Endothelial cell of umbilical vein (primary cell): ENCODE measurements at regions not wholly inside any gene's neighbourhood (a gene's known extent, or its start where the extent isn't known, plus 50 kb on each side); places are given as distances from the start of the nearest gene placed in this dataset.

Experiments used
- BruUV-seq: library from RNA; stranded (reverse); fragments of 400-500 nt; replicated peaks from 2 replicates; lab custom pipeline; 2021; lab: Mats Ljungman, UMichigan
- CTCF ChIA-PET: fragments of 300-600, 350-600 bp; sonication (Branson Sonifier 250); formaldehyde crosslinking; loops from one replicate; lab custom pipeline; 2021; ENCODE audit warnings: antibody characterized with exemption, inconsistent platforms; lab: Charles Lee
- POLR2A ChIA-PET: fragments of 300-600, 350-600 bp; sonication (Branson Sonifier 250); formaldehyde crosslinking; loops from one replicate; lab custom pipeline; 2021; ENCODE audit warnings: antibody characterized with exemption, inconsistent platforms; lab: Charles Lee
- DNase-seq: peaks from one replicate; pipeline ENCODE4 v3.0.0-alpha.2; 2011; ENCODE audit warnings: low read depth, low spot score
- FAIRE-seq: peaks from 2 replicates; lab custom pipeline; 2011; peaks lifted over from hg19 to GRCh38; lab: Jason Lieb, UNC
- H2AFZ ChIP-seq: 2 replicates; pipeline ENCODE4 v1.6.0; 2012; ENCODE audit warnings: low read depth, low read length, control low read depth, inconsistent platforms
- H3K27ac ChIP-seq: 2 replicates; pipeline ENCODE4 v1.5.1; 2011; ENCODE audit warnings: low read depth, mild to moderate bottlenecking, control low read depth, low read length, moderate library complexity; ENCODE audit not compliant: insufficient read depth
- H3K27me3 ChIP-seq, 2 experiments: 2 replicates each; pipeline versions ENCODE4 v1.6.0 to v1.6.1; 2011; ENCODE audit warnings: low read length in 2 of 2, mixed read lengths in 1 of 2; ENCODE audit not compliant: control insufficient read depth in 2 of 2, insufficient read depth in 2 of 2
- H3K36me3 ChIP-seq, 2 experiments: 2 replicates in 1 of 2; 3 replicates in 1 of 2; pipeline ENCODE4 v1.5.1; 2011; ENCODE audit warnings: low read length in 2 of 2, mild to moderate bottlenecking in 1 of 2, moderate library complexity in 1 of 2; ENCODE audit not compliant: control insufficient read depth in 2 of 2, insufficient read depth in 2 of 2; ENCODE audit errors: extremely low read depth in 1 of 2
- H3K4me1 ChIP-seq: 3 replicates; pipeline ENCODE4 v1.5.1; 2011; ENCODE audit warnings: mild to moderate bottlenecking, low read length; ENCODE audit not compliant: control insufficient read depth, insufficient read depth; ENCODE audit errors: extremely low read depth
- H3K4me2 ChIP-seq: 2 replicates; pipeline ENCODE4 v1.6.1; 2011; ENCODE audit warnings: low read length, control low read depth, mixed read lengths; ENCODE audit not compliant: insufficient read depth
- H3K4me3 ChIP-seq, 3 experiments: fragments of 200-600 bp in 1 of 3; sonication (generic), shearing (Covaris generic) in 1 of 3; replicated peaks in 1 of 3; 2 replicates each; pipeline ENCODE4 v1.5.1; 2011 to 2016; ENCODE audit warnings: control low read depth in 3 of 3, low read length in 3 of 3, mild to moderate bottlenecking in 2 of 3, inconsistent platforms in 1 of 3, low read depth in 1 of 3, moderate library complexity in 1 of 3; ENCODE audit not compliant: insufficient read depth in 1 of 3
- H3K79me2 ChIP-seq: 2 replicates; pipeline ENCODE4 v1.6.0; 2012; ENCODE audit warnings: low read length, inconsistent platforms; ENCODE audit not compliant: control insufficient read depth, insufficient read depth
- H3K9ac ChIP-seq: replicated peaks from 2 replicates; pipeline ENCODE3; 2011; ENCODE audit warnings: low read length, control low read depth; ENCODE audit not compliant: insufficient read depth; ENCODE audit errors: extremely low read depth
- H3K9me1 ChIP-seq: replicated peaks from 3 replicates; pipeline ENCODE4 v1.6.0; 2011; ENCODE audit warnings: mild to moderate bottlenecking, low read length; ENCODE audit not compliant: control insufficient read depth, insufficient read depth; ENCODE audit errors: extremely low read depth
- H3K9me3 ChIP-seq: replicated peaks from 2 replicates; pipeline ENCODE4 v1.5.1; 2012; ENCODE audit warnings: low read length, inconsistent platforms; ENCODE audit not compliant: control insufficient read depth, insufficient read depth
- H4K20me1 ChIP-seq: replicated peaks from 2 replicates; pipeline ENCODE3; 2011; ENCODE audit warnings: mild to moderate bottlenecking, low read length; ENCODE audit not compliant: control insufficient read depth, insufficient read depth; ENCODE audit errors: extremely low read depth
- EZH2 ChIP-seq: IDR thresholded peaks from 2 replicates; pipeline ENCODE4 v1.6.1; 2012; ENCODE audit warnings: borderline replicate concordance, low read depth, mild to moderate bottlenecking, moderate library complexity, low read length, inconsistent platforms; ENCODE audit not compliant: severe bottlenecking
- FOS ChIP-seq: IDR thresholded peaks from 2 replicates; pipeline ENCODE4 v1.6.1; 2011; ENCODE audit warnings: mild to moderate bottlenecking, low read length, moderate library complexity, borderline replicate concordance; ENCODE audit not compliant: insufficient read depth
- GATA2 ChIP-seq: IDR thresholded peaks from 2 replicates; pipeline ENCODE4 v1.7.0; 2011; ENCODE audit warnings: low read depth, mild to moderate bottlenecking, moderate library complexity, mixed read lengths, low read length; ENCODE audit not compliant: insufficient read length, insufficient read depth
- JUN ChIP-seq: IDR thresholded peaks from 2 replicates; pipeline ENCODE4 v1.6.1; 2011; ENCODE audit warnings: borderline replicate concordance, low read depth; ENCODE audit not compliant: insufficient read length, insufficient read depth
- MAX ChIP-seq: IDR thresholded peaks from 2 replicates; pipeline ENCODE4 v1.6.1; 2011; ENCODE audit not compliant: insufficient read depth, insufficient read length
- MYC ChIP-seq: IDR thresholded peaks from one replicate; pipeline ENCODE4 v1.6.1; 2011; ENCODE audit warnings: mild to moderate bottlenecking, low read depth, low read length
- POLR2A ChIP-seq: IDR thresholded peaks from 2 replicates; pipeline ENCODE4 v1.6.1; 2012; ENCODE audit warnings: low read depth, mild to moderate bottlenecking, control low read depth, low read length
- POLR2AphosphoS5 ChIP-seq: IDR thresholded peaks from 2 replicates; pipeline ENCODE4 v1.6.1; 2012; ENCODE audit warnings: low read depth, mild to moderate bottlenecking, control low read depth, low read length, moderate library complexity; ENCODE audit not compliant: insufficient read depth
- dilution Hi-C: fragments of 300-500 bp; cut with MboI; formaldehyde crosslinking; loops from one replicate; pipeline ENCODE4 v1.15.0; 2019; ENCODE audit warnings: low sequenced_read_pairs; ENCODE audit not compliant: extremely low pct_ligation_motif_present
- intact Hi-C: fragments of 100-400 bp; cut with micrococcal nuclease; formaldehyde crosslinking; loops from one replicate; pipeline ENCODE4 v1.10.0; 2022
- TF ChIP-seq, protein P1 (sequence below), 2 donors: IDR thresholded peaks; 1 replicate in 1 of 2; 2 replicates in 1 of 2; pipeline ENCODE4 v1.5.1; 2011; ENCODE audit warnings: low read length in 2 of 2, mild to moderate bottlenecking in 2 of 2, moderate library complexity in 2 of 2, control low read depth in 1 of 2, inconsistent platforms in 1 of 2, low read depth in 1 of 2; ENCODE audit not compliant: insufficient read depth in 1 of 2; ENCODE audit errors: extremely low read depth in 1 of 2

DNA sequence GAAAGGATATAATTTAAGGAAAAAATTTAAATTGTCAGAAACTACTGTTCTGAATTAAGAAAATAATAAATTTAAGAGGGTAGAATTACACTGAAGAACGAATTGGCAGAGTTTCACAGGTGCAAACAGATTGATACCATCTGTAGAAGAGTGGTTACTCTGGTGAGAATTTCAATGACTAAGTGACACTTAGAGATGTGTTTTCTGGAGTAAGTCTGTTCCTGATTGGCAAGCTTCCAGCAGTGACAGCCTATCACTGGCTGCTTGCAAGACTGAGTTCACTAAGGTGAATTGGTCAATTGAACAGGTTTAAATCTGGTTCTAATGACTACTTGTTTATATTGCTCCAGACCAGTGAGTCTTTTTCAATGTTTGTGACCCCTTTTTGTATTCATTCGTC, 838.2 kb upstream of the RGS18 start:
- H3K9ac ChIP-seq = no peak overlapping the region
- no peaks in the 10 kb centered on the region for H3K27me3 ChIP-seq
- no peaks in the 10 kb centered on the region for H3K4me1 ChIP-seq
- POLR2A ChIA-PET = no interaction called here
- intact Hi-C loops = no loop called here
- no peak overlapping the region for H3K27ac ChIP-seq
- no TSS peak for BruUV-seq
- no peaks in the 10 kb centered on the region for H3K9me3 ChIP-seq
- FAIRE-seq = no peak
- TF ChIP-seq, protein P1, sequence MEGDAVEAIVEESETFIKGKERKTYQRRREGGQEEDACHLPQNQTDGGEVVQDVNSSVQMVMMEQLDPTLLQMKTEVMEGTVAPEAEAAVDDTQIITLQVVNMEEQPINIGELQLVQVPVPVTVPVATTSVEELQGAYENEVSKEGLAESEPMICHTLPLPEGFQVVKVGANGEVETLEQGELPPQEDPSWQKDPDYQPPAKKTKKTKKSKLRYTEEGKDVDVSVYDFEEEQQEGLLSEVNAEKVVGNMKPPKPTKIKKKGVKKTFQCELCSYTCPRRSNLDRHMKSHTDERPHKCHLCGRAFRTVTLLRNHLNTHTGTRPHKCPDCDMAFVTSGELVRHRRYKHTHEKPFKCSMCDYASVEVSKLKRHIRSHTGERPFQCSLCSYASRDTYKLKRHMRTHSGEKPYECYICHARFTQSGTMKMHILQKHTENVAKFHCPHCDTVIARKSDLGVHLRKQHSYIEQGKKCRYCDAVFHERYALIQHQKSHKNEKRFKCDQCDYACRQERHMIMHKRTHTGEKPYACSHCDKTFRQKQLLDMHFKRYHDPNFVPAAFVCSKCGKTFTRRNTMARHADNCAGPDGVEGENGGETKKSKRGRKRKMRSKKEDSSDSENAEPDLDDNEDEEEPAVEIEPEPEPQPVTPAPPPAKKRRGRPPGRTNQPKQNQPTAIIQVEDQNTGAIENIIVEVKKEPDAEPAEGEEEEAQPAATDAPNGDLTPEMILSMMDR (IDR thresholded peaks at IDR 0.05; ENCODE audit: extremely low read depth in 1 of 2, insufficient read depth in 1 of 2, low read depth in 1 of 2, low read length in 2 of 2) = no peak
- TF ChIP-seq MYC = no peak
- TF ChIP-seq POLR2AphosphoS5 = no peak
- TF ChIP-seq POLR2A = no peak
- no peak for TF ChIP-seq FOS
- TF ChIP-seq JUN = no peak
- TF ChIP-seq MAX = no peak
- TF ChIP-seq GATA2 = no peak
- no peak for TF ChIP-seq EZH2
- H4K20me1 ChIP-seq = no peaks in the 10 kb centered on the region
- H3K4me2 ChIP-seq = no peak overlapping the region
- H3K4me3 ChIP-seq = no peak overlapping the region
- no peaks in the 10 kb centered on the region for H3K79me2 ChIP-seq
- DNase-seq = no peak
- dilution Hi-C loops = no loop called here
- H2AFZ ChIP-seq = no peak overlapping the region
- CTCF ChIA-PET = no interaction called here
- H3K36me3 ChIP-seq = no peaks in the 10 kb centered on the region
- H3K9me1 ChIP-seq = no peaks in the 10 kb centered on the region
